Loucy (cell line): ENCODE measurements at regions not wholly inside any gene's neighbourhood (a gene's known extent, or its start where the extent isn't known, plus 50 kb on each side); places are given as distances from the start of the nearest gene placed in this dataset.

Experiments used
- CTCF ChIP-seq: fragments of 200-600 bp; sonication (generic); conservative IDR thresholded peaks from 2 replicates; pipeline ENCODE4 v1.5.1; 2014; ENCODE audit warnings: mild to moderate bottlenecking, antibody characterized with exemption, low read length
- EZH2phosphoT487 ChIP-seq: fragments of 200-600 bp; IDR thresholded peaks from 2 replicates; pipeline ENCODE4 v1.6.1; 2018; ENCODE audit warnings: antibody characterized with exemption, mild to moderate bottlenecking, moderate library complexity, borderline replicate concordance

DNA sequence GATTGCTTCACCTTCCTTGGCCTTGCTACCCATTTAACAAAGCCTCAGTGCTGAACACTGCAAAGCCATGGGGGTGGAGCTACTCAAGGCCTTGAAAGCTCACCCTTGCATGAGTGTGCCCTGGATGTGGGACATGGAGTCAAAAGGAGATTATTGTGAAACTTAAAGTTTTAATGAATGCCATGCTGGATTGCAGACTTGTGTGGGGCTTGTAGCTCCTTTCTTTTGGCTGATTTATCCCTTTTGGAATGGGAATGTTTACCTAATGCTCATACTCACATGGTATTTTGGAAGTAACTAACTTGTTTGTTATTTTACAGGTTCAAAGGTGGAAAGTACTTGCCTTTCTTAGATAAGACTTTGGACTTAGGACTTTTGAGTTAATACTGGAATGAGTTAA is 538.5 kb upstream of the NECTIN3 start:
- no peak for TF ChIP-seq EZH2phosphoT487
- TF ChIP-seq CTCF = no peak
